Mucosa of descending colon (tissue), 3 donors: ENCODE measurements at regions not wholly inside any gene's neighbourhood (a gene's known extent, or its start where the extent isn't known, plus 50 kb on each side); places are given as distances from the start of the nearest gene placed in this dataset.
"Not testable (repeated sequence)": the region's sequence is repeated elsewhere in the genome, so short reads cannot be mapped to it uniquely, and the experiment has no call there.

Experiments
- ATAC-seq: fragments of 200-7000 bp; cut with Tn5 transposase; one replicate; pipeline ENCODE4 v1.9.1; 2020; ENCODE audit warnings: mild to moderate bottlenecking, moderate library complexity
- DNase-seq, 3 donors: peaks; one replicate each; pipeline ENCODE4 v3.0.0-alpha.2; 2020
- H3K36me3 ChIP-seq: fragments of 200-600 bp; one replicate; pipeline ENCODE4 v1.8.0; 2021; ENCODE audit warnings: low read depth, mild to moderate bottlenecking
- H3K4me1 ChIP-seq: fragments of 200-600 bp; one replicate; pipeline ENCODE4 v1.8.0; 2021; ENCODE audit warnings: low read depth, mild to moderate bottlenecking
- H3K4me3 ChIP-seq: fragments of 200-600 bp; one replicate; pipeline ENCODE4 v1.8.0; 2021; ENCODE audit warnings: mild to moderate bottlenecking
- H3K9me3 ChIP-seq: fragments of 200-600 bp; one replicate; pipeline ENCODE4 v1.8.0; 2021; ENCODE audit warnings: mild to moderate bottlenecking
- intact Hi-C, 2 donors: fragments of 100-400 bp; cut with DNase I in 1 of 2; cut with micrococcal nuclease in 1 of 2; formaldehyde crosslinking; loops; one replicate each; pipeline versions ENCODE4 v1.11.0 to v1.11.1; 2022; cut with DNase I, micrococcal nuclease
- TF ChIP-seq, protein P1 (sequence below): fragments of 200-600 bp; IDR thresholded peaks from one replicate; pipeline ENCODE4 v1.8.0; 2022; ENCODE audit warnings: antibody characterized with exemption, mild to moderate bottlenecking
- donor health status: DM: no; HTN: no; CAD: no; lungs with moderate emphysema.
- donor health status: DM: no; HTN: no; CAD: no.
- donor health status: DM: no; HTN: yes; CAD: no.

DNA sequence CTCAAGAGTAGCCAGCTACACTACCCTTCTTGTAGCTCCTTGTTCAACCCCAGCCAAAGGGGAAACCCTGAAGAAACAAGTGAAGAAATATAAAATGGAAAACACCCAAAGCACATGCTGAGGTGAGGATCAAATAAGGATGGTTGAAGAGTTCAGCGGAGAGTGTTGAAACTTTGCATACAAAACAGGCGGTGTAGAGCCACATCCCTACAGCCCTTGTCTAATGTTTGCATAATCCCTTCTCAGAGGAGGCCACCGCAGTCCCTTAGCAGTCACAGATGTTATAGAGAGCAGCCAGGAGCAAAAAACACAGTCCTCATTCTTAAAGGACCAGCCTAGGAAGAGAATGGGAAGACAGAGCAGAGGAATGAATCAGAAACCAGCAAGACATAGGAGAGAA is 350.7 kb upstream of the SASH1 start:
- Histone ChIP-seq H3K4me1 (no peaks in the 10 kb centered on the region), H3K4me3 (no peak overlapping the region), H3K9me3 (no peaks in the 10 kb centered on the region), H3K36me3 (no peaks in the 10 kb centered on the region)
- no peak for DNase-seq
- TF ChIP-seq, protein P1, sequence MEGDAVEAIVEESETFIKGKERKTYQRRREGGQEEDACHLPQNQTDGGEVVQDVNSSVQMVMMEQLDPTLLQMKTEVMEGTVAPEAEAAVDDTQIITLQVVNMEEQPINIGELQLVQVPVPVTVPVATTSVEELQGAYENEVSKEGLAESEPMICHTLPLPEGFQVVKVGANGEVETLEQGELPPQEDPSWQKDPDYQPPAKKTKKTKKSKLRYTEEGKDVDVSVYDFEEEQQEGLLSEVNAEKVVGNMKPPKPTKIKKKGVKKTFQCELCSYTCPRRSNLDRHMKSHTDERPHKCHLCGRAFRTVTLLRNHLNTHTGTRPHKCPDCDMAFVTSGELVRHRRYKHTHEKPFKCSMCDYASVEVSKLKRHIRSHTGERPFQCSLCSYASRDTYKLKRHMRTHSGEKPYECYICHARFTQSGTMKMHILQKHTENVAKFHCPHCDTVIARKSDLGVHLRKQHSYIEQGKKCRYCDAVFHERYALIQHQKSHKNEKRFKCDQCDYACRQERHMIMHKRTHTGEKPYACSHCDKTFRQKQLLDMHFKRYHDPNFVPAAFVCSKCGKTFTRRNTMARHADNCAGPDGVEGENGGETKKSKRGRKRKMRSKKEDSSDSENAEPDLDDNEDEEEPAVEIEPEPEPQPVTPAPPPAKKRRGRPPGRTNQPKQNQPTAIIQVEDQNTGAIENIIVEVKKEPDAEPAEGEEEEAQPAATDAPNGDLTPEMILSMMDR = no peak
- no peak for ATAC-seq
- intact Hi-C loops = no loop called here

DNA sequence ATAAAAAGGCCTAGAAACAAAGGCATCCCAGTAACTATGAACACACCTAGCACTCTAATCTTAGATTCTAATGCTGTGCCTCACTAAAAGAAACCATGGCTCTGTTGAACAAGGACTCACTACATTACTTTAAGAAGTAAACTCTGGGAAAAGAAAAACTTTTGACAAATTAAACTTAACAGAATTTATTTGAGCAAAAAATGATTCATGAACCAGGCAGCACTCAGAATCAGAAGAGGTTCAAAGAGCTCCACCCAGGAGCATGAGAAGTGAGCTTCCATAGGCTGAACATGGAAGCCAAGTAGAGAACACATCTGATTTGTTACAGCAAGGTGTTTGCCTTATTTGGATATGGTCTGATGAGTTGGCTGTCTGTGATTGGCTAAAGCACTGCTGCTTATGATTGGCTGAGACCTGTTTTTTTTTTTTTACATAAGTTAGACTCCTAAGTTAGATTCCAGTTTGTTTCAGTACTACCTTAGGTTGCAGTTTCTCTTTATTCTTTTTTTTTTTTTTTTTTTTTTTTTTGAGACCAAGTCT is 343.6 kb upstream of the SASH1 start:
- DNase-seq = no peak
- intact Hi-C loops = no loop called here
- ATAC-seq = no peak
- no peaks in the 10 kb centered on the region for H3K9me3 ChIP-seq
- TF ChIP-seq, protein P1 = no peak
- H3K36me3 ChIP-seq = no peaks in the 10 kb centered on the region
- no peaks in the 10 kb centered on the region for H3K4me1 ChIP-seq
- no peak overlapping the region for H3K4me3 ChIP-seq

DNA sequence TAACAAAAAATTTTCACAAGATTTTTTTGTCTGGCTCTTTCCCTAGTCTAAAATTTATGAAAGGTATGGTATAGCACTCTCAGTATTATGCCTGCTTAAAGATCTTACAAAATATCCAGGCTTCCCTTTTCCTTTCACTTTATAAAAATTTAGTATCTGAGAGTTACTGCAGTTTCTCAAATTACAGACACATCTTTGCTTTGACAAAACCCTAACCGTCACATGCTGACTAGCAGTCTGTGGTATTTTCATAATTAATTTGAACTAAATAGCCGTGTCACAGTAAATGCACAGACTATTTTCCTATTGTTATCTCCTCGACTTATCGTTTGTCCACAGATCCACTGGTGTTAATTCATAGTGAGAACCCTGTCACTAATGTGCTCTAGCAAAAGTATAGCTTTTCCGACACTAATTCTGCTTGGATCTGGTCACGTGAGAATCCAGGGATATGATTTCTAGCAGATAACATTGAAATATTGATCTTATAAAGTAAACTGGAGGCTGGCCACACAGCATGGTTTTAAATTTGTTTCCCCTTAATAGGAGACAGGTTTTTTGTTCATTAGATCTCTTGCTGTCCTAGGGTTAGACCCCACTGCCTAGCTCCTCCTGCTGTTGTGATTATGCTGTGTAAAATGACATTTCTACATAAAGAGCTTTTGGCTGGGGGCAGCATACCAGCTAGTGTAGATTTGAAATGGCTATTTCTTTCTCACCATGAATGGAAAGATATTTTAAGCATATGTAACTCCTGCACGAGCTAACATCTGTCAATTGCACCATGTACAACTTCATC is 340.6 kb upstream of the SASH1 start:
- Histone ChIP-seq H3K4me3 (no peak overlapping the region), H3K36me3 (no peaks in the 10 kb centered on the region), H3K9me3 (no peaks in the 10 kb centered on the region), H3K4me1 (no peaks in the 10 kb centered on the region)
- intact Hi-C loops = no loop called here
- ATAC-seq (no peak), DNase-seq (no peak)
- TF ChIP-seq, protein P1 = no peak

DNA sequence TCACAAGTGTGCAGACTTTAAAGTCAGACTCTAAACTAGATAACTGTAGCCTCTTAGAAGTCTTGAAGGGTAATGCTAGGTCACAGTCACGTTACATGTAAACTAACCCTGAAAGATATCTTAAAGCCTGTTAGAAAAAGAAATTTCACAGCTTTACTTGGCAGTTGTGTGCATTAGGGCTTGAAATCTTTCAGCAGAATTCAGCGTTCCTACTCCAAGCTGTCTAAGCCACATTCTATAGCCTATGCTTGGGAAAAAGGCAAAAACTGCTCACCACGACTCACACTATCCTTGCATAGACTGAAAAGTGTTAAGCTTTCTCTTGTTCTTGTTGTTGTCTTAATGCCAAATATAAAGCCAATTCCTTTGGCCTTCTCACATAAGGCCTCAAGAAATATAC is 338.0 kb upstream of the SASH1 start:
- TF ChIP-seq, protein P1 = no peak
- intact Hi-C loops = no loop called here
- ATAC-seq (no peak), DNase-seq (no peak)
- Histone ChIP-seq H3K4me1 (no peaks in the 10 kb centered on the region), H3K4me3 (no peak overlapping the region), H3K9me3 (no peaks in the 10 kb centered on the region), H3K36me3 (no peaks in the 10 kb centered on the region)

DNA sequence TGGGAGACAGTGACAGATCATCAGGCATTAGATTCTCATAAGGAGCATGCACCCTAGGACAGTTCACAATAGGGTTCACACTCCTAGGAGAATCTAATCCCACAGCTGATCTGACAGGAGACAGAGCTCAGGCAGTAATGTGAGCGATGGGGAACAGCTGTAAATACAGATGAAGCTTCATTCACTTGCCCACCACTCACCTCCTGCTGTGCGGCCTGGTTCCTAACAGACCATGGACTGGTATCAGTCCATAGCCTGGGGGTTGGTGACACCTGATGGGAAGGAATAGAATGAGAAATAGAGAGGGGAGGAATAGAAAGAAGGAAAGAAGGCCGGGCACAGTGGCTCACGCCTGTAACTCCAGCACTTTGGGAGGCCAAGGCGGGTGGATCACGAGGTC is 336.8 kb upstream of the SASH1 start:
- TF ChIP-seq, protein P1 = no peak
- ATAC-seq = no peak
- intact Hi-C loops = no loop called here
- no peak for DNase-seq
- H3K4me3 ChIP-seq = no peak overlapping the region
- H3K9me3 ChIP-seq = peaks cover 10% of the 10 kb centered on the region
- no peaks in the 10 kb centered on the region for H3K36me3 ChIP-seq
- H3K4me1 ChIP-seq = no peaks in the 10 kb centered on the region

DNA sequence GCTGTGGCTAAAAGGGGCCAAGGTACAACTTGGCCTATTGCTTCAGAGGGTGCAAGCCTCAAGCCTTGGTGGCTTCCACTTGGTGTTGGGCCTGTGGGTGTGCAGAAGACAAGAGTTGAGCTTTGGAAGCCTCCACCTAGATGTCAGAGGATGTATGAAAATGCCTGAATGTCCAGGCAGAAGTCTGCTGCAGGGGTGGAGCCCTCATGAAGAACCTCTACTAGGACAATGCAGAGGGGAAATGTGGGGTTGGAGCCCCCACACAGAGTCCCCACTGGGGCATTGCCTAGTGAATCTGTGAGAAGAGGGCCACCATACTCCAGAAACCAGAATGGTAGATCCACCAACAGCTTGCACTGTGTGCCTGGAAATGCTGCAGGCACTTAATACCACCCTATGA is 332.1 kb upstream of the SASH1 start:
- ATAC-seq, DNase-seq, H3K36me3 ChIP-seq, H3K4me3 ChIP-seq, H3K4me1 ChIP-seq, intact Hi-C loops: not testable (repeated sequence)
- peaks cover 13% of the 10 kb centered on the region for H3K9me3 ChIP-seq
